ENCODE measurements at regions not wholly inside any gene's neighbourhood (a gene's known extent, or its start where the extent isn't known, plus 50 kb on each side); places are given as distances from the start of the nearest gene placed in this dataset.

DNA sequence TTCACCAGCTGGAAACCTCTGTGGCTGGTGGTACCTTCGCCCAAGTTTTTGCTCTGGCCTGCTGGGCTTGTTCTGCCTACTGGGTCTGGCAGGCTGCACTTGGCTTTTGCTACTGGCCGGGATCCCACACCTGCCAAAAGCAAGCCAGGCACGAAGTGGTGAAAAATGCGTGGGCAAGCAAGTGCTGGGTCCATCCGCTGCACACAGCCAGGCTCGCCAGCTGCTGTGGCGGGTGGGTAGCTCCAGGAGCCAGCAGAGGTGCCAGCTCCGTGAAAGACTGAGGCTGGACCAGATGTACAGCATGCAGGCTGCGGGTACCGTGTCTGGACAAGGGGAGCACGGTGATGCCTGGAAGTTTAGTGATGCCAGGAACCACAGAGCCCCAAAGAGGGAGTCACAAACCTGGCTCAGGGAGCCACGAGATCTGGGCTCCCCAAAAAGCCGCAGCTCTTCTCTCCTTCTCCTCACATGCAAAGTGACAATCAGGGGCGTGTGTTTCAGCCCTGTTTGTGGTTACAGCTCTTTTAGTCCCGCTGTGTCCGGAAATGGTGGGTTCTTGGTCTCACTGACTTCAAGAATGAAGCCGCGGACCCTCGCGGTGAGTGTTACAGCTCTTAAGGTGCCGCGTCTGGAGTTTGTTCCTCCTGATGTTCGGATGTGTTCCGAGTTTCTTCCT is 1455.6 kb upstream of the GBE1 start:
- no peak overlapping the region for H3K4me2 ChIP-seq (ENCODE audit: control insufficient read depth, extremely low read depth, insufficient read depth, low read depth, low read length)
- TF ChIP-seq, protein P1, sequence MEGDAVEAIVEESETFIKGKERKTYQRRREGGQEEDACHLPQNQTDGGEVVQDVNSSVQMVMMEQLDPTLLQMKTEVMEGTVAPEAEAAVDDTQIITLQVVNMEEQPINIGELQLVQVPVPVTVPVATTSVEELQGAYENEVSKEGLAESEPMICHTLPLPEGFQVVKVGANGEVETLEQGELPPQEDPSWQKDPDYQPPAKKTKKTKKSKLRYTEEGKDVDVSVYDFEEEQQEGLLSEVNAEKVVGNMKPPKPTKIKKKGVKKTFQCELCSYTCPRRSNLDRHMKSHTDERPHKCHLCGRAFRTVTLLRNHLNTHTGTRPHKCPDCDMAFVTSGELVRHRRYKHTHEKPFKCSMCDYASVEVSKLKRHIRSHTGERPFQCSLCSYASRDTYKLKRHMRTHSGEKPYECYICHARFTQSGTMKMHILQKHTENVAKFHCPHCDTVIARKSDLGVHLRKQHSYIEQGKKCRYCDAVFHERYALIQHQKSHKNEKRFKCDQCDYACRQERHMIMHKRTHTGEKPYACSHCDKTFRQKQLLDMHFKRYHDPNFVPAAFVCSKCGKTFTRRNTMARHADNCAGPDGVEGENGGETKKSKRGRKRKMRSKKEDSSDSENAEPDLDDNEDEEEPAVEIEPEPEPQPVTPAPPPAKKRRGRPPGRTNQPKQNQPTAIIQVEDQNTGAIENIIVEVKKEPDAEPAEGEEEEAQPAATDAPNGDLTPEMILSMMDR (optimal IDR thresholded peaks at IDR 0.05 in 1 of 3, IDR thresholded peaks at IDR 0.05 in 1 of 3, conservative IDR thresholded peaks at IDR 0.05 in 1 of 3; ENCODE audit: extremely low read depth in 1 of 3, insufficient read depth in 2 of 3, low read length in 3 of 3): no peak
- TF ChIP-seq EZH2 (IDR thresholded peaks at IDR 0.05; ENCODE audit: low read length): no peak
- no peaks in the 10 kb centered on the region for H3K9me1 ChIP-seq (ENCODE audit: control insufficient read depth, extremely low read depth, insufficient read depth, low read length)
- H3K79me2 ChIP-seq (ENCODE audit: control insufficient read depth, insufficient read depth, low read length): no peaks in the 10 kb centered on the region
- no peaks in the 10 kb centered on the region for H3K4me1 ChIP-seq (ENCODE audit: control insufficient read depth, extremely low read depth, insufficient read depth, low read length)
- no peak overlapping the region for H3K27ac ChIP-seq (ENCODE audit: control insufficient read depth, insufficient read depth, low read length)
- H4K20me1 ChIP-seq (ENCODE audit: control insufficient read depth, extremely low read depth, insufficient read depth, low read length): no peaks in the 10 kb centered on the region
- H3K9me3 ChIP-seq (ENCODE audit: control insufficient read depth, low read depth, low read length): no peaks in the 10 kb centered on the region
- no peaks in the 10 kb centered on the region for H3K27me3 ChIP-seq (ENCODE audit: control insufficient read depth, extremely low read depth, insufficient read depth, low read length)
- H3K9ac ChIP-seq (ENCODE audit: control insufficient read depth, extremely low read depth, insufficient read depth, low read length): no peak overlapping the region
- no peak for FAIRE-seq
- dilution Hi-C loops (cut with MboI; ENCODE audit: extremely low pct_ligation_motif_present, low sequenced_read_pairs): no loop called here
- no peaks in the 10 kb centered on the region for H3K36me3 ChIP-seq (ENCODE audit: control insufficient read depth in 2 of 2, extremely low read depth in 1 of 2, insufficient read depth in 2 of 2, low read length in 2 of 2)
- H2AFZ ChIP-seq (ENCODE audit: control insufficient read depth, low read length): no peak overlapping the region
- no peak for DNase-seq (ENCODE audit: low read depth, low spot score)
- H3K4me3 ChIP-seq (ENCODE audit: control insufficient read depth in 2 of 3, extremely low read depth in 1 of 3, insufficient read depth in 2 of 3, low read depth in 1 of 3, low read length in 3 of 3): no peak overlapping the region

DNA sequence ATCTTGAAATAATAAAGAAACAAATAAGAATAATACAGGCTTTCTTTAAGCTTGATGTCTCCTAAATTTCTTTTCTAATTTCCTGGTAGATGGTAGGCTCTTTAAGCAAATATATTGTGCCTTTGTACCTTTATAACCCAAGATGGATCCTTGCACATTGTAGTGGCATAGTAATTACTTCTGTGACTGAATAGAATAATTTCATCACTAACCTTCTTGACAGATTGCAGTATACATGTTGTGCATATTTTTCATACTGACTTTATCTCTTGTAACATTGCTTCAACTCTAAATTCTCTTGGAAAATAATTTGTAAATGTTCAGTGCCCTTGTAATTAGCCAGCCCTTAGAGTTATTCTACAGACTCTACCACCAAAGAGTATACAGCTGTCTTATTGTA is 1433.8 kb upstream of the GBE1 start:
- DNase-seq (ENCODE audit: low read depth, low spot score): no peak
- H3K36me3 ChIP-seq (ENCODE audit: control insufficient read depth in 2 of 2, extremely low read depth in 1 of 2, insufficient read depth in 2 of 2, low read length in 2 of 2): no peaks in the 10 kb centered on the region
- no peaks in the 10 kb centered on the region for H3K9me1 ChIP-seq (ENCODE audit: control insufficient read depth, extremely low read depth, insufficient read depth, low read length)
- TF ChIP-seq, protein P1 (optimal IDR thresholded peaks at IDR 0.05 in 1 of 3, IDR thresholded peaks at IDR 0.05 in 1 of 3, conservative IDR thresholded peaks at IDR 0.05 in 1 of 3; ENCODE audit: extremely low read depth in 1 of 3, insufficient read depth in 2 of 3, low read length in 3 of 3): no peak
- TF ChIP-seq EZH2 (IDR thresholded peaks at IDR 0.05; ENCODE audit: low read length): no peak
- FAIRE-seq: no peak
- no peak overlapping the region for H2AFZ ChIP-seq (ENCODE audit: control insufficient read depth, low read length)
- no peaks in the 10 kb centered on the region for H3K79me2 ChIP-seq (ENCODE audit: control insufficient read depth, insufficient read depth, low read length)
- H3K27me3 ChIP-seq (ENCODE audit: control insufficient read depth, extremely low read depth, insufficient read depth, low read length): no peaks in the 10 kb centered on the region
- no peaks in the 10 kb centered on the region for H3K9me3 ChIP-seq (ENCODE audit: control insufficient read depth, low read depth, low read length)
- H3K4me2 ChIP-seq (ENCODE audit: control insufficient read depth, extremely low read depth, insufficient read depth, low read depth, low read length): no peak overlapping the region
- no peak overlapping the region for H3K9ac ChIP-seq (ENCODE audit: control insufficient read depth, extremely low read depth, insufficient read depth, low read length)
- no peaks in the 10 kb centered on the region for H3K4me1 ChIP-seq (ENCODE audit: control insufficient read depth, extremely low read depth, insufficient read depth, low read length)
- no peak overlapping the region for H3K27ac ChIP-seq (ENCODE audit: control insufficient read depth, insufficient read depth, low read length)
- no peak overlapping the region for H3K4me3 ChIP-seq (ENCODE audit: control insufficient read depth in 2 of 3, extremely low read depth in 1 of 3, insufficient read depth in 2 of 3, low read depth in 1 of 3, low read length in 3 of 3)
- dilution Hi-C loops (cut with MboI; ENCODE audit: extremely low pct_ligation_motif_present, low sequenced_read_pairs): no loop called here
- H4K20me1 ChIP-seq (ENCODE audit: control insufficient read depth, extremely low read depth, insufficient read depth, low read length): no peaks in the 10 kb centered on the region

Data from keratinocyte (primary cell).